GM12878 (cell line): ENCODE measurements at regions not wholly inside any gene's neighbourhood (a gene's known extent, or its start where the extent isn't known, plus 50 kb on each side); places are given as distances from the start of the nearest gene placed in this dataset.

Source experiments
- ATAC-seq: fragments of 200-7000 bp; cut with Tn5 transposase; 3 replicates; pipeline ENCODE4 v1.9.1; 2020; ENCODE audit warnings: mild to moderate bottlenecking, moderate library complexity
- BruUV-seq: library from RNA; stranded (reverse); fragments of 400-500 nt; replicated peaks from 2 replicates; lab custom pipeline; 2021; lab: Mats Ljungman, UMichigan
- CTCF ChIA-PET: fragments of 300-600 bp; sonication (Branson Sonifier 250); formaldehyde crosslinking; extraction: SDS; loops from one replicate; lab custom pipeline; 2021; ENCODE audit warnings: inconsistent platforms; lab: Yijun Ruan, JAX
- POLR2A ChIA-PET: fragments of 350-600 bp; formaldehyde crosslinking; extraction: SDS; loops from one replicate; lab custom pipeline; 2021; ENCODE audit warnings: inconsistent platforms; lab: Charles Lee
- RAD21 ChIA-PET: fragments of 300-600 bp; sonication (Branson Sonifier 250); formaldehyde crosslinking; loops from one replicate; lab custom pipeline; 2023; ENCODE audit warnings: antibody characterized with exemption; ENCODE audit not compliant: unreplicated experiment; lab: Charles Lee
- SMC1A ChIA-PET: fragments of 300-600 bp; sonication (Branson Sonifier 250); formaldehyde crosslinking; loops from one replicate; lab custom pipeline; 2023; ENCODE audit not compliant: unreplicated experiment, uncharacterized antibody; lab: Charles Lee
- DNase-seq: peaks from one replicate; pipeline ENCODE4 v3.0.0-alpha.2; 2011; ENCODE audit warnings: low read depth, low spot score
- FAIRE-seq: peaks from 3 replicates; lab custom pipeline; 2011; peaks lifted over from hg19 to GRCh38; lab: Jason Lieb, UNC
- H2AFZ ChIP-seq: 2 replicates; pipeline ENCODE4 v1.6.0; 2011; ENCODE audit warnings: low read depth, low read length, control low read depth; ENCODE audit not compliant: control insufficient read depth
- H3K27ac ChIP-seq: 2 replicates; pipeline ENCODE4 v1.5.1; 2011; ENCODE audit warnings: control low read depth; ENCODE audit not compliant: control insufficient read depth, insufficient read depth
- H3K27me3 ChIP-seq, 2 experiments: replicated peaks in 1 of 2; 2 replicates each; pipeline versions ENCODE4 v1.6.0 to v1.6.1; 2011; ENCODE audit warnings: low read length in 1 of 2; ENCODE audit not compliant: control insufficient read depth in 2 of 2, insufficient read depth in 2 of 2
- H3K36me3 ChIP-seq, 2 experiments: 2 replicates each; pipeline ENCODE4 v1.5.1; 2011; ENCODE audit warnings: low read length in 1 of 2; ENCODE audit not compliant: control insufficient read depth in 2 of 2, insufficient read depth in 2 of 2
- H3K4me1 ChIP-seq: 2 replicates; pipeline ENCODE4 v1.6.1; 2011; ENCODE audit warnings: mild to moderate bottlenecking, low read length, moderate library complexity, mixed read lengths; ENCODE audit not compliant: control insufficient read depth, insufficient read depth
- H3K4me2 ChIP-seq: 2 replicates; pipeline ENCODE4 v1.6.0; 2011; ENCODE audit warnings: control low read depth; ENCODE audit not compliant: control insufficient read depth, insufficient read depth
- H3K4me3 ChIP-seq: fragments of 200-600 bp; sonication (generic); 2 replicates; pipeline ENCODE4 v1.5.1; 2016
- H3K79me2 ChIP-seq: 2 replicates; pipeline ENCODE4 v1.6.0; 2011; ENCODE audit warnings: low read length; ENCODE audit not compliant: control insufficient read depth, insufficient read depth
- H3K9ac ChIP-seq: 2 replicates; pipeline ENCODE4 v1.8.0; 2011; ENCODE audit warnings: low read length, control low read depth, mixed read lengths; ENCODE audit not compliant: control insufficient read depth, insufficient read depth
- H3K9me3 ChIP-seq: replicated peaks from 3 replicates; pipeline ENCODE4 v1.5.1; 2011; ENCODE audit warnings: mild to moderate bottlenecking, low read length; ENCODE audit not compliant: control insufficient read depth, insufficient read depth
- H4K20me1 ChIP-seq: 2 replicates; pipeline ENCODE4 v1.6.0; 2011; ENCODE audit not compliant: control insufficient read depth, insufficient read depth
- BHLHE40 ChIP-seq, 2 experiments: fragments of 450-650 bp in 1 of 2; IDR thresholded peaks; 2 replicates each; pipeline ENCODE4 v1.6.1; 2011 to 2017; ENCODE audit warnings: low read depth in 2 of 2, borderline replicate concordance in 1 of 2, improper control_type of control experiment in 1 of 2, low read length in 1 of 2, mild to moderate bottlenecking in 1 of 2
- BMI1 ChIP-seq: fragments of 450-650 bp; IDR thresholded peaks from 2 replicates; pipeline ENCODE4 v1.6.1; 2016; ENCODE audit warnings: mild to moderate bottlenecking, moderate library complexity, borderline replicate concordance
- NFYB ChIP-seq: IDR thresholded peaks from 2 replicates; pipeline ENCODE4 v1.6.1; 2011; ENCODE audit warnings: low read depth, mild to moderate bottlenecking, low read length, improper control_type of control experiment, moderate library complexity; ENCODE audit not compliant: insufficient read depth
- RELB ChIP-seq: fragments of 450-650 bp; IDR thresholded peaks from 2 replicates; pipeline ENCODE4 v1.6.1; 2017; ENCODE audit warnings: low read depth, mild to moderate bottlenecking, moderate library complexity
- ZBTB40 ChIP-seq: fragments of 450-650 bp; IDR thresholded peaks from 2 replicates; pipeline ENCODE4 v1.6.1; 2016; ENCODE audit warnings: mild to moderate bottlenecking, moderate library complexity, borderline replicate concordance
- WGBS: methylation state at CpG from one replicate; pipeline ENCODE4 v1.1.6; 2016; ENCODE audit warnings: low lambda C conversion rate; ENCODE audit not compliant: insufficient replicate concordance, insufficient coverage; ENCODE audit errors: missing lambda C conversion rate; 5-methylcytosine and 5-hydroxymethylcytosine counted together
- in situ Hi-C: fragments of 300-500 bp; cut with MboI; formaldehyde crosslinking; loops from 9 replicates; pipeline ENCODE4 v1.14.3; 2018; ENCODE audit warnings: mixed read lengths
- intact Hi-C: fragments of 100-400 bp; cut with micrococcal nuclease; formaldehyde crosslinking; loops from one replicate; pipeline ENCODE4 v1.14.2; 2022; ENCODE audit not compliant: unreplicated experiment

- TF ChIP-seq ZBTB40 (no peak), RELB (no peak), BHLHE40 (IDR thresholded peaks at IDR 0.05; ENCODE audit: borderline replicate concordance in 1 of 2, low read depth in 2 of 2, low read length in 1 of 2) (no peak), NFYB (no peak), BMI1 (no peak)
- Histone ChIP-seq H3K4me2 (no peak overlapping the region), H4K20me1 (no peaks in the 10 kb centered on the region), H3K9ac (no peak overlapping the region), H3K4me1 (peaks cover 5% of the 10 kb centered on the region; the same call in 1 of the 2 replicates), H3K36me3 (peaks cover 14 to 36% of the 10 kb centered on the region in 2 experiments), H3K27ac (no peak overlapping the region), H3K9me3 (no peaks in the 10 kb centered on the region), H3K79me2 (peaks cover 52% of the 10 kb centered on the region), H3K4me3 (no peak overlapping the region), H3K27me3 (no peaks in the 10 kb centered on the region), H2AFZ (no peak overlapping the region)
- intact Hi-C loops (no loop called here), in situ Hi-C loops (no loop called here)
- ChIA-PET SMC1A (interaction anchor here (0.8 to 4.9 kb wide), 13 partner anchors 9 to 131 kb away, joined by 3 to 26 read pairs (median 6); no protein-coding TSS in a partner anchor), RAD21 (interaction anchor here (0.7 to 2.1 kb wide), 4 partner anchors 21 to 90 kb away, joined by 3 to 8 read pairs (median 4); no protein-coding TSS in a partner anchor), CTCF (interaction anchor here (0.7 to 3.9 kb wide), 7 partner anchors 9 to 72 kb away, joined by 3 to 21 read pairs (median 7); no protein-coding TSS in a partner anchor), POLR2A (interaction anchor here (0.9 to 1.4 kb wide), 3 partner anchors 13 to 60 kb away, joined by 3 to 4 read pairs (median 4); no protein-coding TSS in a partner anchor)
- BruUV-seq, result no TSS peak
- ATAC-seq, result no peak
- 98% methylated on average over 2 of the region's 2 CpGs for WGBS
- FAIRE-seq, result no peak
- no peak for DNase-seq
Measured at GRCh38 chr3:141432904-141433303, 53.9 kb upstream of the RASA2 start.
